Inflammatory macrophage (primary cell): ENCODE measurements at regions not wholly inside any gene's neighbourhood (a gene's known extent, or its start where the extent isn't known, plus 50 kb on each side); places are given as distances from the start of the nearest gene placed in this dataset.

Source experiments
- DNase-seq, 2 donors: peaks; one replicate each; pipeline ENCODE4 v3.0.0-alpha.2; 2020 to 2022

DNA sequence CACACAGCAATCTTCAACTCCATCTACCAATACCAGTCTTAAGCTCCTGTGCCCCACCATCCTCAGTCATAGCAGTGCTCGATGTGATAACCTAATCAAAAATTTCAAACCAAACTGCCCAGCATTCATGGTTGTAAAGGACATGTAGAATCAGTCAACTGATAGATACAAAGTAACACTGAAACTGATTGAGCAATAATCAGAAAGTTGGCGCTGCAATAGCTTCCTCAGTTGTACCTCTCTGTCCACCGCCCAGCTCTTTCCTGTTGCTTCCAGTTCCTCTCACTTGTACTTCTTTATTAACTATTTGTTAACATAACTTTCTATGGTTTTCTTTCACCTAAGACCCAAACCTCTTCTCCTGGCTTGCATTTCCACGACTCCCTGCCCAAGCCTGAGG is 745.7 kb downstream of the PDCD6IP start:
- DNase-seq: no peak

GRCh38 chr3:34547297-34547920 is 749.0 kb downstream of the PDCD6IP start:
- DNase-seq: no peak

DNA sequence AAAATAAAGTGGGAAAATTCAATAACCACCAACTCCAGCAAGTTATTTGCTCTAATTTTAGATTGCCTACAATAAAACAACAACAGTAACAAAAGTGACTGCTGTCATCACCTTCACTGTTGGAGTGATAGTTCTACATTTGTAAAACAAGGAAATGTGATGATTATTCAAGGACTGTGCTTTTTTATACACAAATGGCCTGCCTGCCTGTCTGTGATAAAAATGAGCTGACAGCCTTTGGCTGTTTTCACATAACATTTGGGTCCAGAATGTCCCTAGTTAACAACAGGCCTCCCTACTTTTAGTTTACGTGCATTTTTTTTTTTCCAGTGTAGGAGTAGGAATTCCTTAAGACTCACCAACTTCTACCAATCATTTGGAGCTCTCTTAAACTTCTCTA is 768.8 kb downstream of the PDCD6IP start:
- no peak for DNase-seq

GRCh38 chr3:34568766-34569165 is 770.3 kb downstream of the PDCD6IP start:
- DNase-seq: no peak

DNA sequence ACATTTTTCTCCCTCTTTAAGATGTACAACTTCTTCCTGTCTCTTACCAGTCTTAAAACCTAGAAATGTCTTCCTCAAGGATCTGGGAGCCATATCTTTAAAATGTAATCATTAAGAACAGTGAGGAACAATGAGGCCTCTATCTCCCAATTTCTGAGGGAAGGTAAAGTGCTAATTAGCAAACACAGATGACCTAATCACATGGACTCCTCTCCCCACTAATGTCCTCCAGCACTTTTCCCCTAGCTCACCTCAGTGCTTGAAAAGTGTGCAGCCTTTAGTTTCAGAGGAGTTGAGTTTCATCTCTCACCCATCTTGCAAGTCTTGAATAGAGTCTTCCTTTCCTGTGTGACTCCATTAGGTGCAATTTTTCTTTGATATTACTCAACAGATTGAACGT is 771.0 kb downstream of the PDCD6IP start:
- no peak for DNase-seq

GRCh38 chr3:34570916-34571705 is 772.7 kb downstream of the PDCD6IP start:
- DNase-seq: no peak

- DNase-seq: no peak
Measured at GRCh38 chr3:34571714-34572113, 773.3 kb downstream of the PDCD6IP start.

- no peak for DNase-seq
Measured at GRCh38 chr3:34575776-34576175, 777.3 kb downstream of the PDCD6IP start.

DNA sequence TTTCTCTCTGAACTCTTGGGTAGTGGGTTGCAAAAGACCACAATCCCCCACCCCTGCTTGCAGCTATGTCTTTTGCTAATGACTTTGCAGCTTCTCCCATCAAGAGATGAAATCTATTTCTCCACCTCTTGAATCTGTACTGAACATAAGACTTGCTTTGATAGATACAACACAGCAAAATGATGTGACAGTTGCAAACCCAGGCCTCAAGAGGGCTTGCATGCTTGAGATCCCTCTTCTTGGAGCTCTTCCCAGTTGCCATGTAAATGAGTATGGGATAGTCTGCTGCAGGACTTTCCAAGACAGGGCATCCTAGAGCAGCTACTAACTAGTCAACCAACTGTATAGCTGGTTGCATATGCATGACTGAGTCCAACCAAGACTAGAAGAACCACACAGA is 783.6 kb downstream of the PDCD6IP start:
- DNase-seq: no peak

- no peak for DNase-seq
Measured at GRCh38 chr3:34583451-34583850, 785.0 kb downstream of the PDCD6IP start.

- DNase-seq: no peak
Measured at GRCh38 chr3:34584971-34585370, 786.5 kb downstream of the PDCD6IP start.

- no peak for DNase-seq
Measured at GRCh38 chr3:34599595-34599994, 801.2 kb downstream of the PDCD6IP start.

GRCh38 chr3:34619990-34620389 is 821.6 kb downstream of the PDCD6IP start:
- no peak for DNase-seq

DNA sequence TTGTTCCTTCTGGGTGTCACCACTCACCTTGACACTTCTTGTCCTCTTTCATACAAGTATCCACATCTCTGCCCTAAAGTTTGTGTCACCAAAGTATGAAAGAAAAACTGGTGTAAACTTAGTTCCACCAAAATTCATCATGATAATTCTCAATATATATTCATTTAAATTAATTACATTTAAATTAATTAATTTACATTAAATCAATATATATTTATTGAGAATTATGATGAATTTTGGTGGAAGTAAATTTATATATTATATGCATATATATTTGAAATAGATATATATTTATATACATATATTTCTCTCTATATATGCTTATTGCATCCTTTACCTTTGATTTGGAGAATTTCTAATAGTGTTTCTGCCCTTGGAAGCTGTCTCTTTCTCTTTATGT is 828.3 kb downstream of the PDCD6IP start:
- no peak for DNase-seq

- no peak for DNase-seq
Measured at GRCh38 chr3:34634939-34635338, 836.5 kb downstream of the PDCD6IP start.

GRCh38 chr3:34635352-34635850 is 837.0 kb downstream of the PDCD6IP start:
- DNase-seq: no peak

- no peak for DNase-seq
Measured at GRCh38 chr3:34646911-34647460, 848.6 kb downstream of the PDCD6IP start.

DNA sequence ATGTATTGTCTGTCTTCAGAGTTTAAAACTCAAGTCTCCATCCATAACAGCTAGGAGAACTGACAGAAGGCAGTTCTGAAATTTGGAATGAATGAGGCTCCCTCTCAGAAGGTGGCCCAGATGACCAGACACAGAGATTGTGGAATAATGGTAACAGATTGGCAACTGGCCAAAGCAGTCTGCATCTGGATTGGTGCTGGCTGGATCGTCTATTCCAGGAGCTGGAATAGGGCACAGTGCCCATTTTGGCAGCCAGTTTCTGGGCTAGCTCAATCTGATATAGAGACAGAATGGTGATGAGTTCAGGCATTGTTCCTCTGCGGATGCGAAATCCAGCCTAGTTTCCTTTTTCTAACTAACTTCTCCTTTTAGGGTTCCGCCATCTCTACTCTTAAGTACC is 851.7 kb downstream of the PDCD6IP start:
- DNase-seq: no peak

GRCh38 chr3:34668915-34669314 is 870.5 kb downstream of the PDCD6IP start:
- DNase-seq: no peak

DNA sequence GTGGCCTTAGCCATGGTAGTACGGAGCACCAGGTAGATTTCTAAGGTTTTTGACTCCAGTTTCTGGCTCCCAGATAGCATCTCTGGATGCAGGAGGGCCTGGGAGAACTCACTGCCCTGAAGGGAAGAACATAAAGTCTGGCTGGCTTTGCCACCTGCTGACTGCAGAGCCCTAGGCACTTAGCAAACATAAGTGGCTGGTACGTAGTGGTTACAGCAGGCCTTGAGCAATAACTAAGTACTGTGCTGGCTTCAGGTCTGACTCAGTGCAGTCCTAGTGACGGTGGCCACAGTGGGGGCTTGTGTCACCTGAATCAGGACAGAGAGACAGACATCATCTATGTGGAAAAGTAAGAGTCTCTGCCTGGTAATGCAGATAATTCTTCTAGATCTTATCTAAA is 871.1 kb downstream of the PDCD6IP start:
- DNase-seq: no peak

- peak in 1 of 2 donors; percentile 19 for DNase-seq
Measured at GRCh38 chr3:34675383-34676120, 877.1 kb downstream of the PDCD6IP start.

GRCh38 chr3:34676436-34676835 is 878.0 kb downstream of the PDCD6IP start:
- no peak for DNase-seq

DNA sequence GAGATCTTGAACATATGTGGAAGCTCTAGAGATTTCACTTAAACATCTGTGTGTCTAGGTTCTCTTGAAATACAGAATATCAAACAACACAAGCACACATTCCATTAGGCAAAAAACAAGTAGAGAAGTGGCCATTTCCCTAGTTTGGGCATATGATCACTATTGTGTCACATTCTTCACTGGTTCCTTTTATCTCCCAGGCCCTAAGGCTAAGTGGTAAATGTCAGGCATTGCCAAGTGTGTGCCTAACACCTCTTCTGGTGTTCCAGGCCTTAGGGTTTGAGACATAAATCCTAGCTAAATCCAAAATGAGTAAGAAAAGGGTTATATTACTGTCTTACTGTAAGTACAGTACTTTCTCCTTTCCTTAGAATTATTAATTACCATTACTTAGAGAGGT is 880.1 kb downstream of the PDCD6IP start:
- peak; percentile 30 to 55 for DNase-seq
